ENCODE measurements at regions not wholly inside any gene's neighbourhood (a gene's known extent, or its start where the extent isn't known, plus 50 kb on each side); places are given as distances from the start of the nearest gene placed in this dataset.

DNA sequence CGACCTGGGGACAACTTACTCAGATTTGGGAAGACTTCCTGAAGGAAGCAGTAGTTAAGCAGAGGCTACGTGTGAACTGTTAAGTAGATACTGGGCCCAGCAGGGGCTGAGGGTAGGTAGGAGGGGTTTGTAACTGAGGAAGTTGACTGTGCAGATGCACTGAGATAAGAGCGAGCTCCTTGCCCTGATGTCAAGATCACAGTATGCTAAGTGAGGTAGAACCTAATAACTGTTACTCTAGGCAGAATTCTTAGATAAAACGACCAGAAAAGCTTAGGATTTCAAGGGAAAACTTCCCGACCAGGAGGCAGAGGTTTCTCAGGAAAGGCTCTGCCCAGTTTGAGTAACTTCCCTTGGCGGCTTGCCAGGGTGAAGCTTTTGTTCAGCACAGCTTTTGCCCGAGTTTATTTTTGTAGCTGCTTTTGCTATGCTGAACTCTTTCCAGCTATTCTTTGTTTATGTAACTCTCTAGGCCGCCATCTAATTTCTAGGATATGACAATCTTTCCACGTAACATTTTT lies 632.1 kb downstream of the DIAPH3 start:
- DNase-seq, result peak; percentile 7

DNA sequence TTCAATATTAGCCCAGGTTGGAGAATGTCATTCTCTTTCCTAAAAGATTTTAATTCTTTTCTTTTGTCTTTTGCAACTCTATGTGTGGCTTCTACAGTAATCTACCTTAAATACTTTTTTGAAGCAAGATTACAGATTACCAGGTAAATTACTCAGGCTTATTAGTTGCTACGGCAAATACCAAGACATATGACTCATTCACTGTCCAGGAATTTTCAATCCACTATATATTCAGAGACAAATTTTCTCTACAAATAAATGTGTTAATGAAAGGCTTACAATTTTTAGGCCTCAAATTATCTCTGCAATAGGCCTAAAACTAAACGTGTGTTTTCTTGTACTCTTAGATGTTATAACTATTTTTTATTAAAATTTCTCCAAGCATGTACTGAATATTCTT lies 631.3 kb downstream of the DIAPH3 start:
- no peak for DNase-seq

DNA sequence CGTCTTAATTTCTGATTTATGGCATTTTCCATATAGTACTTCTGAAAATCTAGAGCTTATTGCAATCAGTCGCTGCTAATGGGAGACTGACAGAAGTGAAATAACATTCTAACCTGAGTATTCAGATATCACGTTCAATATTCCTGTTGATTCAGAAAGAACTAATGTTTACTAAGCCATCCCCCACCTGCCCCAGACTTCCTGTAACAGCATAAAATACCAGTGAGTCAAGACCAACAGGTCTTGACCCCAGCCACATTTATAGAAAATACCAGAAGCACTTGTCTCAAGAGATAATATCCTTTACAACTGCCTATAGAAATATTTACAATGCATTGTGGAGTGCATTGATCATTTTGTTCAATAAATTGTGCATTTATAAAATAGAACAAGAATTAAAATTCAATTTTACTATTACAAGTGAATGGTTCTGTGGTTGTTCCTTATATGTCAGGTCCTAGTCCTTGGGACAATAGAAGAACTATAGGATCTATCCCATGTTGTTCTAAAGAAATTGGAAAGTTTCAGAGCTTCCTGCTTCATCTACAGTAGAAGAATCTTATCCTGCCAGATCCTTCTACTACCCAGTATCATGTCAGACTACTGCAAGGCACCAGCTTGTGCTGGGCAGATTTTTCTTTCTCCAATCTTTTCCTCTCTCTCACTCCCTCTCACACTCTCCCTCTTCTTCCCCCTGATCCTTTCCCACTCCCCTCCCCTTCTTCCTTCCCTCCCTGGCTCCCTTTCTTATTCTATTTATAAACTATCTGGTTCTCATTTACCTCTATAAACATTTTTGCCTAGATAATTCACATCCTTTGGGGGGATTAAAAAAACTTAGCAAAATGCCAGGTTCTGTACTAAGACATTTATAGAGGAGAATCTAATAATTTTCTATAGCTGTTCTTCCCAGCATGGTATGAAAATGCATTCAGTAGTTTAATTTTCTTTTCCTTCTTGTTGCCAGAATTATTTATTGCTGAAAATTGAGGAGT lies 629.9 kb downstream of the DIAPH3 start:
- no peak for DNase-seq

DNA sequence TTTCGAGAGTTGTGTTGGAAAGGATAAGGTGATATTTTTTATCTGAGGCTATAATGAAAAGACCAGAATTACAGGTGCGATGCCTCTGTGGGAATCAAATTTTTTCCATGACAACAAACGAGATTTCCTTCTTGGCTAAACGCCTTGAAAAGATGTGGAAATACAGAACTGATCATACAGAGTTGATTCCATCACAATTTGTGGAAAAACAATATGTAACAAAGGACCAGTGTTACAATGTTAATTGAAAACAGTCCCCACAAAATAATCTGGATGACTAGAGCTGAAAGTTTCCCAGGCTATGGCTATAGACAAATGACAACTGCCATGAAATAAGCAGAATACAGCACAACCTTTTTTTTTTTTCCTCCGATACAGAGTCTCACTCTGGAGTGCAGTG lies 628.9 kb downstream of the DIAPH3 start:
- DNase-seq, result no peak

DNA sequence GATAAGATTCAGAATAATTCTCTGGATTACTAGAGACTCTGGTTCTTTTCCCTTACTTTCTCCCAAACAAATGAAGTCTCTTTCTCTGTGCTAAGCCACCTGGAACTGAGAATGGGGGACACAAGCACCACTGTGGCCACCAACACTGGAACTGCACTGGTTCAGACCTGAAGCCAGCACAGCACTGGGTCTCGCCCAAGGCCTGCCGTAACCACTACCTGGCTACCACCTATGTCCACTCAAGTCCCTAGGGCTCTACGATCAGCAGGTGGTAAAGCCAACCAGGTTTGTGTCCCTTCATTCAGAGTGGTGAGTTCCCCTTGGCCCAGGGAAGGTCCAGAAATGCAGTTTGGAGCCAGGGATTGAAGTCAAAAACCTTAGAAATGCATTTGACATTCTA lies 626.2 kb downstream of the DIAPH3 start:
- no peak for DNase-seq

DNA sequence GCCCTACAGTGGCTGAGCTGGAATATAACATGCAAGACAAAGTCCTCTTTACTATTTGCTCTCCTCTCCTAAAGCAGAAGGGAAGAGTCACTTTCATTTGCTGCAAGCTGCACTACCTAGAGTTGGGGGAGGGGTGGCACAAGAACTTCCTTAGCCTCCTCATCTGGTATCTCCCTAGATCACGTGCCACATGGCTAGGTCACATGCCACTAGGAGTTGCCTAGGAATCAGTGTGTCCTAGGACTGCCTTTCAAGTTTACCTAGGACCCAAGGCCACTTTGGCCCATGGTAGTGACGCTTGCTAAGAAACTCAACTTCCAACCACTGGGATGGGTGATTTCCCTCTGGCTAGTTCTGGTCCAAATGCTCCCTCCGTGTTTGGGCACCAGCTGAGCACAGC lies 625.2 kb downstream of the DIAPH3 start:
- DNase-seq, result no peak

DNA sequence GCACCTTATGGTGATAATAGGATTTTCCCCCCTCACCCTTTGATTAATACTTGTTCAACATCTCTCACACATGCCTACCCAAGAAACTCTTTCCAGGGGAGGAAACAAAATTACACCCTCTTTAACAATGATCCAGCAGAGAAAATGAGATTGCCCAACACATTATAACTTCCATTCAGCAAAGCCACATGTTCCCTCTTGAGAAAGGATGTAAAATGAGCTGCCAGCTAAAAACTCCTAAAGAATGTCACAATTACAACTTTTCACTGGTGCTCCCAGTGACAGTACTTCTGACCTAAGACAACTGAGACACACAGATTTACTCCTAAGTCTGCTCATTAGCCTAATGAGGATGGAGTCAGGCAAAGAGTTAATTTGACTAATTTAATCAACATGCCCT lies 621.4 kb downstream of the DIAPH3 start:
- DNase-seq, result no peak

DNA sequence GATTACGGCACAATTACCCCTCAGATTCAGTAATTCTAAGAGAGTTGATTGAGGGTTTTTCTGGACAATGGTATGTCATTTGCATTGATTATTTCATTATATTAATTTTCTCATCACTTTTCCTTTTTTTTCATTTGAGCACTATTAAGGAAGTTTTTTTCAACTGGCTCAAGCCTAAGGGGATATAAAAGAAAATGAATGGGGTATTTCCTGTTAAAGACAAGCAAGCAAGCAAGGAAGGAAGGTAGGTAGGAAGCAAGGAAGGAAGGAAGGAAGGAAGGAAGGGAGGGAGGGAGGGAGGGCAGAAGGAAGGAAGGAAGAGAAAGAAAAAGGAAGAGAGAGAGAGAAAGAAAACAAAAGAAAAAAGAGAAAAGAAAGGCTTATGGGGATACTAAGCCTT lies 620.3 kb downstream of the DIAPH3 start:
- DNase-seq, result no peak

DNA sequence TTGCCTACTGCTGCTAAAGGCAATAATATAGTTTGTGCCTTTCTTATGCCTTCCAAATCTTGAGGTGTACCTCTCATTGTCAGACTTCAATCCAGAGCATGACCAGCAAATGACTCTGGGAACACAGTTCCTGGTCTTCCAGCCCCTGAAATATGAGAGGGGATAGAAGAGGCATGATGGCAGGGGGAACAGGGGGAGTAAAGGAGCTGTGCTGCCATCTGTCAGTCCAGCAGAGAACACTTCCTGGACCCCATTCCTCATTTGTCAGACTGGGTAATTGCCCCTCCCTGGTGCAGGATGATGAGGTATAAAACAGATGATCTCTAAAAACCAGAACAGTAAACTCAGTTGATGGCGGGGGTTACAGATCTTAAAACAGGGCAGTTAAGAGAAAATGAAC lies 618.7 kb downstream of the DIAPH3 start:
- DNase-seq, result no peak

DNA sequence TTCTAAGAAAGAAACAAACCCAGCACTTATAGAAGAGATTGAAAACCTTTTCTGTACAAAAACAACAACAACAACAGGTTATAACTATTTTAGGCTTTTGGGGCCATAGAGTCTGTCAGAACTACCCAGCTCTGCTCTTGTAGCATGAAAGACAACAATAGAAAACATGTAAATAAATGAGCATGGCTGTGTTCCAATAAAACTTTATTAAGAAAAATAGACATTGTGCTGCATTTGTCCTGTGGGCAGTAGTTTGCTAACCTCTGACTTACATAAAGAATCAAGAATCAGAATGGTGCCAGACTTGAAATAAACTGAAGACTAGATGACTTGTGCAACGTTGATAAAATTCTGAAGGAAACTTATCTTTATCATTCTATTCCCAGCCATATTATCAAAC lies 617.5 kb downstream of the DIAPH3 start:
- DNase-seq, result no peak

DNA sequence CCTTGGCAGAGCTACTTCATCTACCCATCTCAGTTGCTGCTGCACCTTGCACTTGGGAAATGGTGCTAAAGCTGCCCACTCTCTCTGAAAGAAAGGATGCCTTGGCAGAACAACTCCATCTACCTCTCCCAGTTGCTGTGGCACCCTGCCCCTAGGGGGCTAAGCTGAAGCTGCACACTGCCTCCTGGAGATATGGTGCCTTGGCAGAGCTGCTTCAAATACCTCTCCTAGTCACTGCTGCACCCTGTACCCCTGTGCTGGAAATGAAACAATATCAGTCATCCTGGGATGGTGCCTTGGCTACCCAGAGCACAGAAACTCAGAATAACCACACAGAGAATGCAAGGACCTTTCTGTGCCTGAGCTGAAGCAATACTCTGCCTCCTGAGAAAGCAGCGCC lies 615.8 kb downstream of the DIAPH3 start:
- DNase-seq, result no peak

DNA sequence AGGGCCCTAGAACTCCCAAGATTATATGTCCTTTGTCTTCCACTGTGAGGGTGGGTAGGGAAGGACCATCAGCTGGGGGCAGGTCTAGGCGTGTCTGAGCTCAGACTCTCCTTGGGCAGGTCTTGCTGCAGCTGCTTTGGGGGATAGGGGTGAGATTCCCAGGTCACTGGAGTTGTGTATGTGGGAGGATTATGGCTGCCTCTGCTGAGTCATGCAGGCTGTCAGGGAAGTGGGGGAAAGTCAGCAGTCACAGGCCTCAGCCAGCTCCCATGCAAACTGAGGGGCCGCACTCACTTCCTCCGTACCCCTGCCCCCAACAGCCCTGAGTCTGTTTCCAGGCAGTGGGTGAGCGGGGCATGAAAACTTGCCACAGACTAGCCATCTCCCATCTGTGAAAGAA lies 600.8 kb downstream of the DIAPH3 start:
- no peak for DNase-seq

DNA sequence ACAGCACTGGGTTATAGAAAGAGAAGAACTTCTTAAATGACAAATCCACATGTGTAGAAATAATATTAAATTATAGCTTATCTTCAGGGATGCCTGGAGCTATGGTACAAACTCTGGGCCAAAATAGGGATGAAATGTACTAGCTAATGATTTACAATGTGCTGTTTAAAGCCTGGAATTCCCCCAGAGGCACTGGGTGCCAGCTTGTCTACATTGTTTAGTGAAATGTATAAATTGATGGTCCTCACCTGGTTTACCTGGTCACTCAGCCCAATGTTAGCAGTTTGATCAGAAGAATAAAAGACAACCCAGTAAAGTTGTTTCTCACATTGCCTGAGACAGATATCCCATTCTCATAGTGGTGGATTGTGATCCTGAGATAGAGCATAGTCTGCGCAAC lies 597.2 kb downstream of the DIAPH3 start:
- DNase-seq, result no peak

DNA sequence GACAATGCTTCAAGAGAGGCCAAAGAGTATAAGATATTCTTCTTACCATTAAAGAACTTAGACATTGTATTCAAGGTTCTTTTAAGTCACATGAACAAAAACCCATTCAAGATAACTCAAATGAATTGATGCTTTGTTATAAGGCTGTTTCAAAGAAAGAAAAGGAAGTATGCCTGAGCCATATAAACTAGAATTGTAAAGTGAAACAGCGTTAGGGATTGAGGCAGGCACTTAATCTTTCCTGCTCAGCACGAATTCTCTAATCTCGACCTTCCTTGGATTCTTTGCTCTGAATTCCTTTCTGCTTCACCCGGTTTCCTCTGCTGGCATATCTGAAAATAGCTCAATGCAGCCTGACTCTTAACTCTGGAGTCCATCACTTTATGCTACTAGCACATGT lies 595.4 kb downstream of the DIAPH3 start:
- no peak for DNase-seq

DNA sequence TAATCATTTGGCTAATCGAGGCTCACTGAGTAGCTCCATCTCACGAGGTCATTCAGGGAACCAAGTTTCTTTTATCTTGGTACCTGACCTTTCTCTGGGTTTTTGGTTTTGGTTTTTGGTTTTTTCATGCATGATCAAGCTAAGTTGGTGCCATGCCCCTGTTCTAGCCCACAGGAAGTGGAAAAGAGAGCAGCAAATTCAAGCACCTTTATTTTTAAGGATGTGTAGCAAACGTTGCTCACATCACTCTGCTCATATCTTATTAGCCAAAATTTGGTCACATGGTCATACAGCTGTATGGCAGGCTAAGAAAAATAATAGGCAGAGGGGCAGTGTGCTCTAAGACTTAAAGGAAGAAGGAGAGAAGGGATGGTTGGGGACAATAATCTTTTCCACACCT lies 593.5 kb downstream of the DIAPH3 start:
- DNase-seq, result no peak

DNA sequence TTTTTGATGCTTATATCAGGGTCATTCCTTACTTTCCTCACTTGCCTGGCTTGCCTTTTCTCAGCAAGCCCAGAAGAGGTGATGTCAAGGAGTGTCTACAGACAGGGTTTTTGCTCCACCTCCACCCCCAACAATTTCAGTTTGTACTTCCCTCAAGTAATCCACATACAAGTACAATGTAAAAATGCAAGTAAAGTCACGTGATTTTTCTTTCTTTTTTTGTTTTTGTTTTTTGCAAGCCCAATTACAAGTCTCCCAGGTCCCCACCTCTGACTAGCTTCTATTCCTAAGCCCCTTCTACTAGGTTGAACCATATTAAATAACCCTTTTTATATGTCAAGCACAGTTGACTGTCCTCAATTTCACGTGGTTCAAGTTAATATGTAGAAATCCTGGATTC lies 579.6 kb downstream of the DIAPH3 start:
- no peak for DNase-seq

DNA sequence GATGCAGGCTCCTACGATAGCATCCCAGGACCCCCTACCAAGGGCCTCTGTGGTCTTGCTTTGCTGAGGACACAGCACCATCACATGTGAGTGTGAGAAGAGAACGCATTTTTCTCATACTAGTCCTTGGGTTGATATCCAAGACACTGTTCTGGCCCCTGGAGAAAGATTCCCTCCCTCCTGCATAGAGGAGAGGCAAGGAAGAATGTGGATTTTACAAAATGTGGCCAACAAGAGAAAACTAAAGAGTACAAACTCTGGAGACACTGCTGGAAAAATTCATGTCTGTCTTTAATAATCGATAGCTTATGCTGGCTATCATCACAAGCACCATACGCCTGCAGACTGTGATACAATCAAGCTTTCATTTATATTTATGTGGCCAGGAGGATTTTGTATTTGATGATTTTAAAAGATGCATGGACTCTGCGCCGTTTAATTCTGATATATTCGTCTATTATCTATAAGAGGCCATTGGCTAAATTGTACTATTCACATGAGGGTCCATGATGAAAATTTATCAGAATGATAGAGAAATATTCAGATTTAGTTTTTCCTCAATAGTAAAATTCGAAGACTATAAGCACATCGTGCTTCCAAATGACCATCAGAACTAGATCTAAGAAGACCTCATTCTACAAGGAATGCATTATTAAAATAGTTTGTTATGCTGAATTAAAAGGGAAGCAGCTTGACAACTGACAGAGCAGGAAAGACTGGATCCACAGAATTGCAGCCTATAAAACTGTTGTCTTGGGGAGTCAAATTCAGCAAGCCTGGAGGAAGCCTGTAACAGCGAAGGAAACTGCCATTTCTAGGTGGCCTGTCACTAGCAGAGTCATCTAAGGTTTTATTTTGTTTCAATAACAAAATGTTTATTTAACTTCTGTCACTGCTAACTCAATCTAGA lies 578.7 kb downstream of the DIAPH3 start:
- no peak for DNase-seq

DNA sequence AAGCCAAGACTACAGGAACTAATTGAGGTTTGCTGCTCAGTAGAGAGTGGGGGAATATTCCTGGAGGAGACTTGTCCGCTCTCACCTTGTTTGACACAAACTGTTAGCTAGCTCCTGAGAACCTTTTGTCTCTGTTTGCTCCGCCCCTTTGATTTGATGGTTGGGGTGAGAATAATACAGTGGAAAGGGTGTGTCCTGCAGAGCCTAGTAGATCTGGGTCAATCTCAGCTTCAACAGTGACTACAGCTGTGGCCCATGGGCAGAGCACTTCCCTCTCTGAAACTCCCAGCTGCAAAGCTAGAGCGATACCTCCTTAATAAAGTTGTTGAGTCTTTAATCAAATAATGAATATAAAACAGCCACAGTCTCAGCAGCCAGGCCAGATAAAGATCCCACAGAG lies 576.7 kb downstream of the DIAPH3 start:
- DNase-seq, result no peak

DNA sequence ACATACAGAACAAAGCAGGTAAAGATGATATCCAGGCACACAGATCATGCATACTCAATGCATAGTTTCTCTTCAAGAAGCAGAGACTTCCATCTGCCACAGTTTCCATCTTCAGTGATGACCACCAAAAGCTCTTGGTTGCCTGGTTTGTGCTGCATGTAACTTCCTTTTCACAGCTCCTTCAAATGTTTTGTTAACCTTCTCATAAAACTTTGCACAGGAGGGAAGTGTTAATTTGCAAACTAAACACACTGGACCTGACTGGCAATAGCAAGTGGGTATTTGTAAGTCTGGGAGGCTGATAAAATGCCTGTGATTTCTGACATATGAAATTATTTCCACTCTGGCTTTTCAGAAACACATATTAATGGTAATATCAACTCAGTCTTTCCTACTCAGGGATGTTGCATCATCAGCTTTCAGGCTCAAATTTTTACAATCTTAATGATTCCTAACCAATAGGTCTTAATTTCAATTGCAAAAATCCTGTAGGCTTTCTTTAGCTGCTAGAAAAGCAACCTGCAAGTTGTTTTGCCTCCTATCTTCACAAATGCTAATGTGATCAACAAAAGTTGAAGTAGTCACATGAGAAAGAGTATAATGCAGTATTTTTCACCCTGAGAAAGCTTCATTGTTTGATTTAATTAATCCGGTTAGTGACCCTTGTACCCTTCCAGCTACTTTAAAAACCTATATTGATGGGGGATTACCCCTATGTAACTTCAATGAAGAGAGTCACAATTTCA lies 575.6 kb downstream of the DIAPH3 start:
- no peak for DNase-seq

DNA sequence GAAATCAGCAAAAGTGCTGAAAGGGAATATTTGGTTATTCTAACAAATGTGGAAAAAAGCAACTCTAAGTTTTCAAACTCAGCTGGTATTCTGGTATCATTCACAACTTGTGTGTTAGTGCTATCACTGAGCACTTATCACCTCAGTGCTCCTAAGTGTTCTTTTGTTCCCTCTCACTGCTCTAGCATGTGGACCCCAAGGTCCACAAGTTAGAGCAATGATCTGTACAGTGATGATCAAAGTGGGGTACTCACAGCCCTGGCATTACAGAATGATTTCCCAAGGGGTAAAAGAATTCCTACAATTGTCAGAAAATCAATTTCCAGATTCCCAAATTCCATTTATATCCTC lies 575.0 kb downstream of the DIAPH3 start:
- DNase-seq, result no peak

DNA sequence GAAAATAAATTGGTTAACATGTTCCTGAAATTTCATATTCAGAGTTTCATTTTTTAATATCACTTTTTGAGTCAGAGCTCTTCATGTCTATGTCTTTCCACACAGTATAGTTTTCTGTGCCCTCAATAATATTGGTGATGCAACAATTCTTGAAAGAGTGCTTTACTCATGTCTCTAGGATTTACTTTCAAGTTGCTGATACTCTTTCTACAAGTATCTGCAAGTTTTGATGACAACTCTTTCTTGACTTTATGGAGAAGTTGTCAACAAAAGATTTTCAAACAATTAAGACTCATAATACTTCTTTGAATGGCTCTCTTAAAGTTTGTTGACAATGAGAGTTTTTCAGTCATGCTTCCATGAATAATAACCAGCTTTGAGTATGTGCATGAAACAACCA lies 561.7 kb downstream of the DIAPH3 start:
- no peak for DNase-seq

DNA sequence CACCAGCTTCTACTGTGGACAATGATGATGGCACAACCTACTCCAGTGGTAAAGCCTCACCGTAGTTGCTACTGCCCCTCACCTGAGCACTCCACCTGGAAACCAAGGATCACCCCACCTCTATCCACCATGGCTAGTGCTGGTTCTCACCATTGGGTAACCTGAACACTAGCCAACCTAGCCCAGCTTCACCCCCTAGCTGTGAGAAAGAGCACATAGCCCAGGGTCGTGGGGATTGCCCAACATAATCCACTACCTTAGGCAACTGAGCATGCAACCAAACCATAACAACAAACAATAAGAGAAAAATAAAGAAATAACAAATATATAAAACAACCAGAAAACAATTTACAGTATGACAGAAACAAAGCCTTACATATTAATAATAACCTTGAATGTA lies 560.1 kb downstream of the DIAPH3 start:
- DNase-seq, result no peak

DNA sequence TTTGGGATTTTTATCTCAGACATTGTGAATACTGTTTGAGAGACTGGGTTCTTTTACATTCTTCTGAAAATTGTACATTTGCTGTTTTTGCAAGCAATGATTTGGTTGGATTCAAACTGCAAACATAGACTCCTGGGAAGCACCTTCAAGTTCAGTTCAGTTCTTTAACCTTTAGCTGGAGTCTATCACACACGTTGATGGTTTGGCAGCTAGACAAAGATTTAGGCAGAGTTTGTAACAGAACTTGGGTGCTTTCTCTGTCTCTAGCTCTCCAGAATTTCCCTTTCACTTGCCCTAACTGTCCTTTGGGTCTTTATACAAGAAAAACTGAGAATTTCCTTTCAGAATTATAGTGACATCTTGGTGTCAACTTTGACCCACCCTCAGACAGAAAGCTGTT lies 556.6 kb downstream of the DIAPH3 start:
- no peak for DNase-seq
